ENCODE measurements at regions not wholly inside any gene's neighbourhood (a gene's known extent, or its start where the extent isn't known, plus 50 kb on each side); places are given as distances from the start of the nearest gene placed in this dataset.

DNA sequence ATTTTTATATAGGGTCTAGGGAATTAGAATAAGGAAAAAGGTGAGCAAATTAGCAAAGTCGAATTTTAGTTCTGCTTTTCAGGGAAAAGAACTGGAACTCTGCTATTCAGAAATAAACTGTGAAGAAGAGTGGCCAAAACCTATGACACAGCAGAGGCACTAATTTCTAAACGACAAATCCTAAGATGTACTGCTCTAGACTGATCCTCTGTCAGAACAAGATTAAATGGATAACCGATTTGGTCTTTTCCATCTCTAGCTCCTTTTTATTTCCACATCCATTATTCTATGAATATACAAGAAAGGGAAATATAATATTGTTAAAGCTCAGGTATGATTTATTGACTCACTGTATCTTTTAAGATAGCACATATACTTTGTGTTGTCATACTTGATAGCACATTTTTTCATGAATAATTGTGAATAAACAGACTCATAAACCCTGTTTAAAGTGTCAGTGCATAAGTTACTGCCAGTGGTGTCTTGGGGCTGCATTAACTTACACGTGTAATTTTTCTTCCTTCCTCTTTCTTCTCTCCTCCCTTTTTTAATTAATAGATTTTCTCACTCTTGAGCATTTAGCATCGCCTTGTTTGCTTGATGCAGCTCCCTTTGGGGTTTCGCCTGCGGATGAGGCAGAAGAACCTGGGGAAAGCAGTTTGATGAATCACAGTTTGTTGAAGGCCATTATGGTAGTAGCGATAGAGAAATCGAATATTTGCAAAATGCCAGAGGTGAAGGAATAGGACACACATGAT is 496.6 kb downstream of the ADGRL2 start:
- TF ChIP-seq, protein P1, sequence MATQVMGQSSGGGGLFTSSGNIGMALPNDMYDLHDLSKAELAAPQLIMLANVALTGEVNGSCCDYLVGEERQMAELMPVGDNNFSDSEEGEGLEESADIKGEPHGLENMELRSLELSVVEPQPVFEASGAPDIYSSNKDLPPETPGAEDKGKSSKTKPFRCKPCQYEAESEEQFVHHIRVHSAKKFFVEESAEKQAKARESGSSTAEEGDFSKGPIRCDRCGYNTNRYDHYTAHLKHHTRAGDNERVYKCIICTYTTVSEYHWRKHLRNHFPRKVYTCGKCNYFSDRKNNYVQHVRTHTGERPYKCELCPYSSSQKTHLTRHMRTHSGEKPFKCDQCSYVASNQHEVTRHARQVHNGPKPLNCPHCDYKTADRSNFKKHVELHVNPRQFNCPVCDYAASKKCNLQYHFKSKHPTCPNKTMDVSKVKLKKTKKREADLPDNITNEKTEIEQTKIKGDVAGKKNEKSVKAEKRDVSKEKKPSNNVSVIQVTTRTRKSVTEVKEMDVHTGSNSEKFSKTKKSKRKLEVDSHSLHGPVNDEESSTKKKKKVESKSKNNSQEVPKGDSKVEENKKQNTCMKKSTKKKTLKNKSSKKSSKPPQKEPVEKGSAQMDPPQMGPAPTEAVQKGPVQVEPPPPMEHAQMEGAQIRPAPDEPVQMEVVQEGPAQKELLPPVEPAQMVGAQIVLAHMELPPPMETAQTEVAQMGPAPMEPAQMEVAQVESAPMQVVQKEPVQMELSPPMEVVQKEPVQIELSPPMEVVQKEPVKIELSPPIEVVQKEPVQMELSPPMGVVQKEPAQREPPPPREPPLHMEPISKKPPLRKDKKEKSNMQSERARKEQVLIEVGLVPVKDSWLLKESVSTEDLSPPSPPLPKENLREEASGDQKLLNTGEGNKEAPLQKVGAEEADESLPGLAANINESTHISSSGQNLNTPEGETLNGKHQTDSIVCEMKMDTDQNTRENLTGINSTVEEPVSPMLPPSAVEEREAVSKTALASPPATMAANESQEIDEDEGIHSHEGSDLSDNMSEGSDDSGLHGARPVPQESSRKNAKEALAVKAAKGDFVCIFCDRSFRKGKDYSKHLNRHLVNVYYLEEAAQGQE (IDR thresholded peaks at IDR 0.05; ENCODE audit: insufficient read depth in 1 of 2, low read depth in 2 of 2, low read length in 2 of 2): no peak
- TF ChIP-seq TAF1 (IDR thresholded peaks at IDR 0.05; ENCODE audit: borderline replicate concordance, insufficient read depth, low read length) (no peak), FOXP2 (optimal IDR thresholded peaks at IDR 0.05; ENCODE audit: borderline replicate concordance, extremely low read depth, extremely low read length, insufficient read depth) (no peak), POLR2AphosphoS5 (IDR thresholded peaks at IDR 0.05; ENCODE audit: low read depth, low read length) (no peak), SIN3A (IDR thresholded peaks at IDR 0.05; ENCODE audit: borderline replicate concordance, insufficient read depth, low read length) (no peak)

DNA sequence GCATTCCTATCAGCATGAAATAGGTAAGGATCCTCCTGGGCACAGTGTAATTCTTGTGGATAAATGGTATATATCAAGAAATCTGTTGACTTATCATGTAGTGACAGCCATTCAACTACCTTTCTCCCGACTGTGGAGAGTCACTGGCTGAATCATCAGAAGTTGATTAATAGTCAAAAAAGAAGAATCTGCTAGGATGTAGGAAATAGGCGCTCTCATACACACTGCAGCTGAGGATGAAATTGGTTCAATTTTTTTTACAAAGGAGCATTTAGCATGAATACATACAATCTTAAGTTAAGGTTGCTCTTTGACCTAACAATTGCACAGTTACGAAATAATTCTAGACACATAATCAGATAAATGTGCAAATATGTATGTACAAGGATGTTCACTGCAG is 486.8 kb downstream of the ADGRL2 start:
- TF ChIP-seq, protein P1 (IDR thresholded peaks at IDR 0.05; ENCODE audit: insufficient read depth in 1 of 2, low read depth in 2 of 2, low read length in 2 of 2): no peak
- TF ChIP-seq TAF1 (IDR thresholded peaks at IDR 0.05; ENCODE audit: borderline replicate concordance, insufficient read depth, low read length) (no peak), SIN3A (IDR thresholded peaks at IDR 0.05; ENCODE audit: borderline replicate concordance, insufficient read depth, low read length) (no peak), FOXP2 (optimal IDR thresholded peaks at IDR 0.05; ENCODE audit: borderline replicate concordance, extremely low read depth, extremely low read length, insufficient read depth) (no peak), POLR2AphosphoS5 (IDR thresholded peaks at IDR 0.05; ENCODE audit: low read depth, low read length) (no peak)

DNA sequence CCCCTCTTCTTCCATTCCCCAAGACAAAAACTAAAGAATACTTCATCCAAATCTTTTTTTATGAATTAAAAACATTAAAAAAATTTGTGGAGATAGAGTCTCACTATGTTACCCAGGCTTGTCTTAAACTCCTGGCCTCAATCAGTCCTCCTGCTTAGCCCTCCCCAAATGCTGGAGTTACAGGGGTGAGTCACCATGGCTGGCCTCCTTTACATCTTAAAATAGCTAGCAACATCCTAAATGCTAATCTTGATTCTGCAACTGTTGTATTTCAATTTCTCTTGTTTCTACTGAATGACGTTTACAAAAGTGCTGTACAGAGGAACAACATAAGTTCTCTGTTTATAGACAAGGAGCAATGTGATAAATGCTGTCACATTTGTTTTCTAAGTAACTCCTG is 483.5 kb downstream of the ADGRL2 start:
- TF ChIP-seq POLR2AphosphoS5 (IDR thresholded peaks at IDR 0.05; ENCODE audit: low read depth, low read length) (no peak), SIN3A (IDR thresholded peaks at IDR 0.05; ENCODE audit: borderline replicate concordance, insufficient read depth, low read length) (no peak), FOXP2 (optimal IDR thresholded peaks at IDR 0.05; ENCODE audit: borderline replicate concordance, extremely low read depth, extremely low read length, insufficient read depth) (no peak), TAF1 (IDR thresholded peaks at IDR 0.05; ENCODE audit: borderline replicate concordance, insufficient read depth, low read length) (no peak)
- TF ChIP-seq, protein P1 (IDR thresholded peaks at IDR 0.05; ENCODE audit: insufficient read depth in 1 of 2, low read depth in 2 of 2, low read length in 2 of 2): no peak

DNA sequence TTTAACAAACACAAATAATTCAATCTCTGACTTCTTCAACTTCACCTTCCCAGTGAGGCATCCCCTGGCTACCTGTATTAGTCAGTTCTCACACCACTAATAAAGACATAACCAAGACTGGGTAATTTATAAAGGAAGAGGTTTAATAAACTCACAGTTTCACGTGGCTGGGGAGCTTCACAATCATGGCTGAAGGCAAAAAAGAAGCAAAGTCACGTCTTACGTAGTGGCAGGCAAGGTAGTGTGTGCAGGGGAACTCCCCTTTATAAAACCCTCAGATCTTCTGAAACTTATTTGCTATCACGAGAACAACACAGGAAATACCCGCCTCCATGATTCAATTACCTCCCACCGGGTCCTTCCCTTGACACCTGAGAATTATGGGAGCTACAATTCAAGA is 478.5 kb downstream of the ADGRL2 start:
- no peak for TF ChIP-seq FOXP2 (optimal IDR thresholded peaks at IDR 0.05; ENCODE audit: borderline replicate concordance, extremely low read depth, extremely low read length, insufficient read depth)
- TF ChIP-seq, protein P1 (IDR thresholded peaks at IDR 0.05; ENCODE audit: insufficient read depth in 1 of 2, low read depth in 2 of 2, low read length in 2 of 2): no peak
- no peak for TF ChIP-seq SIN3A (IDR thresholded peaks at IDR 0.05; ENCODE audit: borderline replicate concordance, insufficient read depth, low read length)
- no peak for TF ChIP-seq POLR2AphosphoS5 (IDR thresholded peaks at IDR 0.05; ENCODE audit: low read depth, low read length)
- no peak for TF ChIP-seq TAF1 (IDR thresholded peaks at IDR 0.05; ENCODE audit: borderline replicate concordance, insufficient read depth, low read length)
